Stomach smooth muscle (tissue), 2 donors: ENCODE measurements at regions not wholly inside any gene's neighbourhood (a gene's known extent, or its start where the extent isn't known, plus 50 kb on each side); places are given as distances from the start of the nearest gene placed in this dataset.

Experiments used
- H3K27ac ChIP-seq: one replicate; pipeline ENCODE4 v1.7.0; 2013; ENCODE audit warnings: mild to moderate bottlenecking, low read length, inconsistent platforms
- H3K27me3 ChIP-seq, 2 donors: one replicate each; pipeline ENCODE4 v1.7.0; 2013; ENCODE audit warnings: low read length in 2 of 2; ENCODE audit not compliant: insufficient read depth in 2 of 2, control insufficient read depth in 1 of 2
- H3K36me3 ChIP-seq, 2 donors: one replicate each; pipeline ENCODE4 v1.7.0; 2013; ENCODE audit warnings: low read length in 2 of 2; ENCODE audit not compliant: control insufficient read depth in 2 of 2, insufficient read depth in 2 of 2
- H3K4me1 ChIP-seq: one replicate; pipeline ENCODE4 v1.7.0; 2013; ENCODE audit warnings: low read length; ENCODE audit not compliant: control insufficient read depth, insufficient read depth
- H3K4me3 ChIP-seq, 2 donors: one replicate each; pipeline ENCODE4 v1.7.0; 2013; ENCODE audit warnings: low read length in 2 of 2
- H3K9ac ChIP-seq, 2 donors: one replicate each; pipeline ENCODE4 v1.7.0; 2013; ENCODE audit warnings: low read length in 2 of 2, mild to moderate bottlenecking in 1 of 2
- H3K9me3 ChIP-seq, 2 donors: one replicate each; pipeline ENCODE4 v1.7.0; 2013; ENCODE audit warnings: low read length in 2 of 2; ENCODE audit not compliant: control insufficient read depth in 2 of 2
- donor health status: healthy.
- donor health status: Pancreatic carcinoma.

DNA sequence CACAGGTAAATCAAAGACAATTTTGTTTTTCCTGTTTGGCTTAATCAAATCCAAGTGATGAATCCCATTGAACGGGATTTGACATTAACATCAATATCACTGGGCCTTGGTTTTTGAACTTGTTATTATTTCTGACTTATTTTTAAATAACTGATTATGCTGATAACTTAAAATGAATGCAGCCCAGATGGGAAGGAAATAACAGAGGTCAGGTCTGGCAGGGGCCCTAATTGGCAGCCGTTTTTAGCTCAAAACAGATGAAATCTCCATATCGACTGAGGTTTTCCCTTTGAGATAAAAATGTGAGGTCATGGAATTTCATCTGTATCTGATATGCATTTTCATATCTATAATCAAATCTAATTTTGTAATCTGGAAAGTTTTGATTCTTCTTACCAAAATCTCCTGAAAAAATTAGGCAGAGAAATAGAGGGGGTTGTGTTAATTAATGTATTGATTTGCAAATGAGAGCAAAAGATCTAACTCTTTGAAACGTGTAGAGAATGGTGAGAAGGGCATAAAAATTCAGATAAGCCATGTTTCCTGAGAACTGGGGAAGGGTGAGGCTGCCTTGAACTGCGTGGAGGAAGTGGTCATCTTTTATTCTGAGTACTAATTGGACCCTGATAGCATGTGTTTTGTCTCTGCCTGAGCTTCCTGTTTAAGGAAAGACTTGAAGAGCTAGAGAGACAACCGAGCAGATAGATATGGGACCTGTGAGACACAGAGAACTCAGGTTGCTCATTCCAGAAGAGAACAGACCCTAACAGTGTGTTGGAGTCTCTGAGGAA lies 98.2 kb upstream of the C1QTNF9B start:
- H3K27ac ChIP-seq: no peak overlapping the region
- no peaks in the 10 kb centered on the region for H3K36me3 ChIP-seq

DNA sequence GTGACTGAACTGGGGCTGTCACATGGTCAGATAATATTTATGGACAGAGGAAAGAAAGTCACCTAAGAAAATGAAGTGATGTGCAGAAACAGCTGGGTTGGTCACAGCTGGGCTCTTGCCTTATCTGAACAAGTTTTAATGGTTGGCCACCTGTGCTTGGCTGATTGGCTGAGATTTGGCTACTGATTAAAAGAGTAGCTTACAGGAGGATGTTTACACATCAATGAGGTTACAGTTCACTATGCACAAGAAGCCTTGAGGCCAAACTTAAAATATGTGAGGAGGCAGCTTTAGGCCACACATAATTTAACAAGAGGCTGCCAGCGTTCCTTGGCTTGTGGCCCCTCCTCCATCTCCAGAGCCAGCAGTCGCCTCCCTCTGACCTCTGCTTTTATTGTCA lies 99.2 kb upstream of the C1QTNF9B start:
- H3K36me3 ChIP-seq: no peaks in the 10 kb centered on the region
- no peaks in the 10 kb centered on the region for H3K4me1 ChIP-seq
- no peak overlapping the region for H3K9ac ChIP-seq
- no peak overlapping the region for H3K27ac ChIP-seq
- no peaks in the 10 kb centered on the region for H3K9me3 ChIP-seq
- H3K27me3 ChIP-seq: peaks cover 0 to 2% of the 10 kb centered on the region in 2 donors
- no peak overlapping the region for H3K4me3 ChIP-seq

More for the DNA sequence above, 98.2 kb upstream of the C1QTNF9B start:
- Histone ChIP-seq H3K27me3 (peaks cover 0 to 2% of the 10 kb centered on the region in 2 donors), H3K4me1 (no peaks in the 10 kb centered on the region), H3K9me3 (no peaks in the 10 kb centered on the region), H3K9ac (no peak overlapping the region), H3K4me3 (no peak overlapping the region)

DNA sequence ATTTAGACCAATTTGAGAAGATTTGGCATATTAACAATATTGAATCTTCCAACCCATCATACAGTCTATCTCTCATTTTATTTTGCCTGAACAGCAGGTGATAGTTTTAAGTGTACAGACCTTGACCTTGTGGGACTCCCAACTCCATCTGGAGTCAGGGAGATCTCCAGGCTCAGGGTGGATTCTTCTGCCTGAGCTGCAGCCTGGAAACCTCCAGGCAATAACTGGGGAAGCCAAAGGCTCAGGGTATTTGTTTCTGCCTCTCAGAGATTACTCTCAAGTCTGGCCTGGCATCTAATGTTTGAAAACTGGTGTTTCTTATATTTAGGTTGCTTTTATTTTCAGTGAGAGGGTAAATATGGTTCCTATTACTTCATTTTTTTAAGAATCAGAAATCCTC lies 102.1 kb upstream of the C1QTNF9B start:
- no peak overlapping the region for H3K9ac ChIP-seq
- no peaks in the 10 kb centered on the region for H3K27me3 ChIP-seq
- H3K9me3 ChIP-seq: no peaks in the 10 kb centered on the region
- no peaks in the 10 kb centered on the region for H3K36me3 ChIP-seq
- no peaks in the 10 kb centered on the region for H3K4me1 ChIP-seq
- no peak overlapping the region for H3K4me3 ChIP-seq
- H3K27ac ChIP-seq: no peak overlapping the region

DNA sequence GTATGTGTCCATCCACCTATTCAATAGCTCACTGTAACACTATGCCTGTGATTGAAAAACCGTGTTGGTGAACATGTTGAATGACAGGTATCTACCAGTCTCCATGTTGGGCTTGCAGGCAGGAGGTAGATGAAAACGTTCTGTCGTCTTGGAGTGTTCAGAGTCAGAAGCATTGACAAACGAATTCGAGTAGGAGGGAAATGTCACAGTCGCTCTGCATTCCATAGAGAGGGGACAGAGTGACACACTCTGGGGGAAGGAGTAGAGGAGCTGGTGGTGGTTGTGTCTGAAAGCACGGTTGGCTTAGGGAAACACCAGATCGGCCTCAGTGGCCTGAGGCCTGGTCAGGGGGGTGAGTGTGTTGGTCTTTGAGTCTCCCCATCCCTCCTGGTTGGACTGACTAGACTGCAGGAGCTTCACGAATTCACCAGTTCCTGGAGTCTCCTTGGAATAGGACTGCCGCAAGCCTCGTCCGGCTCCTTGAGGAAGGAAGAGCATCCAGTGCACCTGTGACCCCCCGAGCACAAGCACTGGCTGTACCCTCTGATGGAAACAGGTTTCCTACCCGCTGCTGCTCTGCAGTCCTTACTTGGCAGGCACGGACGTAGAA lies 105.0 kb upstream of the C1QTNF9B start:
- no peak overlapping the region for H3K4me3 ChIP-seq
- no peak overlapping the region for H3K9ac ChIP-seq
- H3K36me3 ChIP-seq: no peaks in the 10 kb centered on the region
- no peaks in the 10 kb centered on the region for H3K9me3 ChIP-seq
- H3K27ac ChIP-seq: no peak overlapping the region
- H3K4me1 ChIP-seq: no peaks in the 10 kb centered on the region
- H3K27me3 ChIP-seq: no peaks in the 10 kb centered on the region

DNA sequence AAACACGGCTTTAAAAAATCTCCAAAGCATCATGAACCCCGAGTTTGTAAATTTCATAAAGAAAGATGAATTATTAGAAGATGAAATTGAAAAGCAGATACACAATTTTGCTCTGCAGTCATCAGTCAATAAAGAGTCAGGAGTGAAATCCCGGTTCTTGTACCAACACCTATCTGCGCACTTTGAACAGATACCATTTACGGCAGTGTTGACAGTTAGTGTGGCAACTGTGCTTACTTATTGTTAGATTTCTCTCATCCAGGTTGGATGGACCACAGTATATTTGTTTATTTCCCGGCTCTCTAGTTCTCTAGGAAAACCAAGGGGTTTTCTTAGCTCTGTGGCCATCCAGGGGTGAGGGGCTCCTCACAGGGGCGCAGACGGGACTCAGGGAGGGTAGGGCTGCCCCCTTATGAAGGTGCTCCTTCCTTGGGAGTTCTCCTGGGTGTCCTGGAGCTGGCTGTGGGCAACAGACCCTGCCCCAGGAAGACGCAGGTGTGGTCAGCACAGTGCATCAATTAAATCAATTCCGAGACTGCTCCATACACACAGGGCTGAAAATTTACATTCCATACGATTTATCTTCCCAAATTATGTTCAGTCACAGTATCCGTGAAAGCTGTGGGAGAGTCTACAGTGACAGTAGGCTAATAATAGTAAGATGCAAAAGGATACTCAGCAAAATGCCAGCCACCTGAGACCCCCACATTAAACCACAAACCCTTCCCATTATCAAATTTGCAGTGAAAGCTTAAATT lies 107.0 kb upstream of the C1QTNF9B start:
- Histone ChIP-seq H3K36me3 (no peaks in the 10 kb centered on the region), H3K4me3 (no peak overlapping the region), H3K27me3 (no peaks in the 10 kb centered on the region), H3K9me3 (no peaks in the 10 kb centered on the region), H3K9ac (no peak overlapping the region), H3K4me1 (no peaks in the 10 kb centered on the region), H3K27ac (no peak overlapping the region)

DNA sequence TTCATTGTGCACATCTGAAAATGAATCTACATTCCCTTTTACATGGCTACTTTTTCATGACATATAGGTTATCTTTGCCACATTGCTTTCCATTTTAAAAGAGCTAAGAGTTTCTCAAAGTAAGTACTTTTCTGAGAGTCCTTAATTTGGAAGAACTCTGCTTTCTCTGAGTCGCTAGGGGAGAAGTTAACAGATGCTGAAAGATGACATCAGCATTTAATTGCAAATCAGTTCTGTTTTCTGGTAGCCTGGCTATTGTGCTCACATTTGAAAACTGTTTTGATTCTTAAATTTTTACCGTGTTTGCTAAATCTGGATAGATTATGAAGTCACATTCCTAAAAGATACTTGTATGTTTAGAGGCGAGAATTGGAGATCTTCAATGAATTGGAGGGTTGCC lies 107.7 kb upstream of the C1QTNF9B start:
- H3K4me3 ChIP-seq: no peak overlapping the region
- no peaks in the 10 kb centered on the region for H3K4me1 ChIP-seq
- no peaks in the 10 kb centered on the region for H3K9me3 ChIP-seq
- no peaks in the 10 kb centered on the region for H3K27me3 ChIP-seq
- no peaks in the 10 kb centered on the region for H3K36me3 ChIP-seq
- no peak overlapping the region for H3K9ac ChIP-seq
- H3K27ac ChIP-seq: no peak overlapping the region

DNA sequence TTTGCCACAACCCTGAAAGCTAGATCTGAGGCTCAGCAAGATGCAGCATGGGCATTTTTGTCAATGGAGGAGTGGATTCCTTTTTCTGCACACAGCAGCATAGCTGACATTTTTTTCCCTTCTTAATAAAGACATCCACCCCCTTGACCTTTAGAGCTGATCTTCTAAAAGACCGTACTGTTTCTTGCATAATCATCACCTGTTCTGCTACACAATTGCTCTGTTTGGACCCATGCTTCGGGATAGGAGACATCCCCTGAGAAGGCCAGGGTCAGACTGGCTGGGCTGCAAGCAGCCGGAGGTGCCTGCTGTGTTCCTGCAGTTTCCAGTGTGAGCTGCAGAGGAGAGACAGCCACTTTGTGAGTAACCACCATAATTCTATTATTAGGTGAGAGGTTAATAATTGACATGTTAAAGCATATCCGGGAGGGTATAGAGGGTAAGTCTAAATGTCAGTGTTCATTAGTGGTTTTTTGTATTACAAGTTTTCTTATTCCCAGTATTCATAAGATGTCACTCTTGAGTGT lies 108.5 kb upstream of the C1QTNF9B start:
- Histone ChIP-seq H3K9ac (no peak overlapping the region), H3K4me3 (no peak overlapping the region), H3K36me3 (no peaks in the 10 kb centered on the region), H3K27me3 (no peaks in the 10 kb centered on the region), H3K9me3 (no peaks in the 10 kb centered on the region), H3K4me1 (no peaks in the 10 kb centered on the region), H3K27ac (no peak overlapping the region)

DNA sequence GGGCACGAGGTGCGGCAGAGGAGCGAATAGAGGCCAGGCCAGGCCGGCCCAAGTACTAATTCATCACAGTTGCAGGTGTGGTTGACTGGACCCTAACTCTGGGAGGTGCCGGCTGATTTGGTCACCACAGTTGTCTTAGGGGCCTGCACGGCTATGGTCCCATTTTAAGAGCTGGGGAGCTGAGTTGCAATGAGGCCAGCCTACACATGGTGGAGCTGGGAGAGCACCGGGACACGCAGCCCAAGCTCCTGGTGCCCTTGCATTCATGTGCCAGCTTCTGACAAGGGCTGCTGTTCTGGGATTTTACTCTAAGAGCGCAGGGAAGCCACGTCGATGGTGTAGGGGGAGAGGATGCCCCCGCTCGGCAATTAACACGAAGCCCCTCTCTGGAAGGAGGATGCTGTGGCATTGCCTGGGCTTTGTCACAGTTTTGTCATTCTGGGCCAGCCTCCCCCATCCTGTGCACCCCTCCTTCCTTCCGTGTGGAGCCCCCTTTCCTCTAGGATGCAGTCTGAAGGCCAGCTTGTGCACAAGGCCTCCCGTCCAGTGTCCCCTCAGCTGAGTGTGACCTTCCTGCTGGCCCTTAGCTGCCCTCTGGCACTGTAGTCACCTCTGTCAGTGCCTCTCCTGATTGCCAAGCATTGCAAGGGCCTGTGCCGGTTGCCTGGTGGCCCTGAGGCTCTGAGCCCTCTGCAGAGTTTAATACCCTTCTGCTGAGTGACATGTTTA lies 109.4 kb upstream of the C1QTNF9B start:
- H3K4me3 ChIP-seq: no peak overlapping the region
- H3K27me3 ChIP-seq: no peaks in the 10 kb centered on the region
- H3K9ac ChIP-seq: no peak overlapping the region
- no peaks in the 10 kb centered on the region for H3K9me3 ChIP-seq
- no peaks in the 10 kb centered on the region for H3K36me3 ChIP-seq
- H3K4me1 ChIP-seq: no peaks in the 10 kb centered on the region
- no peak overlapping the region for H3K27ac ChIP-seq

DNA sequence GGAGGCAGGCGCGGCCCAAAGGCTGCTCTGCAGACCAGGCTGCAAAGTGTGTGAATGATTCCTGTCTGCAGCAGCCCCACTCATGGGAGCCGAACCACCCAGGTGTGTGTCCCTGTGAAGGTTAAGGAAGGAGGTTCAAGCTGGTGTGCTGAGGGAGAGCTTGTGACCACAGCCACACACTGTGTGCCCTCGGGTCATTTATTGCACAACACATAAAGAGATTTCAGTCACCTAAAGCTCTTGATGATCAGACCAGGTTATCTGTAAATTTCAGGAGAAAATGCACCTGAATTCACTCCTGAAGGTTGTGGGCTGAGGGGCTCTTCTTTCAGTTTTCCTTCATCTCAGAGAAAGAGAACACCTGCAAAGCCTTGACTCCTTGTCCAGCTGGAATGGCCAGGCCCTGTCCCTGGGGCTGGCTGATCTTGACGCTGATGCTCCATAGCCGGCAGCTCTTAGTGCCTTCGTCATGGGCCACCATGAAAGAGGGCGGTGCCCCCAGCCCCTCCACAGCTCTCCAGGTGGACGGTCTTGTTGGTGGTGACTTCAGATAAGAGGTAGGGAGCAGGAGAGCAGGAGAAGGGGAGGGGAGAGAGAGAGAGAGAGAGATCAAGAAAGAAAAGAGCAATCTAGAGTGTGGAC lies 110.8 kb upstream of the C1QTNF9B start:
- no peak overlapping the region for H3K9ac ChIP-seq
- no peak overlapping the region for H3K4me3 ChIP-seq
- H3K27ac ChIP-seq: no peak overlapping the region
- no peaks in the 10 kb centered on the region for H3K27me3 ChIP-seq
- H3K36me3 ChIP-seq: no peaks in the 10 kb centered on the region
- no peaks in the 10 kb centered on the region for H3K9me3 ChIP-seq
- H3K4me1 ChIP-seq: no peaks in the 10 kb centered on the region

DNA sequence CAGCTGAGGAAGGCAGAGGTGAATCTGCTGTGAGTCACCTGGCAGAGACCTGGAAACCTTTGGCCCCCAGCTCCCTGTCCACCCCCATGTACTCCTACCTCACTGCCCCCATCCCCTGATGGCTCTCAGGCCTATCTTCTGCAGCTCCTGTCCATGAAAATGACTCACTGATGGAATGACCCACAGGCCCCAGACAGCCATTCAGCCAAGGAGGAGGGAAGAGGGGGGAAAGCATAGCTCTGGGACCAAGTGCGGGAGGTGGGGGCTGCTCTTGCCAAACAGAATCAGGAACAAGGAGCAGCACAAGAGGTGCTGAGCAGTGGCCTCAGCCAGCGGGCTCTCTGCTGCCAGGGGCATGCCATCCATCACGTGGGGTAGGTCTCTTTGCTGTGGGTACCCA lies 111.4 kb upstream of the C1QTNF9B start:
- Histone ChIP-seq H3K9ac (no peak overlapping the region), H3K9me3 (no peaks in the 10 kb centered on the region), H3K4me3 (no peak overlapping the region), H3K27me3 (no peaks in the 10 kb centered on the region), H3K36me3 (no peaks in the 10 kb centered on the region), H3K27ac (no peak overlapping the region), H3K4me1 (no peaks in the 10 kb centered on the region)
